CD1c-positive myeloid dendritic cell (primary cell): ENCODE measurements at regions not wholly inside any gene's neighbourhood (a gene's known extent, or its start where the extent isn't known, plus 50 kb on each side); places are given as distances from the start of the nearest gene placed in this dataset.
"Not testable (repeated sequence)": the region's sequence is repeated elsewhere in the genome, so short reads cannot be mapped to it uniquely, and the experiment has no call there.

Experiments used
- DNase-seq: peaks from one replicate; pipeline ENCODE4 v3.0.0-alpha.2; 2016; ENCODE audit errors: extremely low spot score

- no peak for DNase-seq
These were observed 304.2 kb downstream of the DNAH5 start for GRCh38 chr5:13640270-13640669.

DNA sequence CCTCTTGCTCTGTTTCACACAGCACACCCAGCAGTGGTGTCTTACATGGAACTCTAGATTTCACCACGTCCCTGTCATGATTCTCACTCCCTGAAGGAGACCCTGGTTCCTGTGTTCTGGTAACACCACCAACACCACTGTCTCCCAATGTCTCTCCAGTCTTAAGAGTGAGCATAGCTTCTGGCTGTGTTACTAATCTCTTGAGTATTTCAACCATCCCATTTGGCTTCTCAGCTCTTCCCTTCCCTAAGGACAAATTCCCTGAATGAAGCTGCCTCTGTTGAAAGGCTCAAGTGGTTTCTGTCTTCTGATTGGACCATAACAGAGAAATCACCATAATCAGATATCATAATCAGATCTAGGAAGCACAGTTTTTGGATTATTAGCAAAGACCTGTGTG is 311.8 kb downstream of the DNAH5 start:
- no peak for DNase-seq

- DNase-seq: no peak
These were observed 315.3 kb downstream of the DNAH5 start for GRCh38 chr5:13629218-13629617.

- no peak for DNase-seq
These were observed 316.6 kb downstream of the DNAH5 start for GRCh38 chr5:13627673-13628454.

GRCh38 chr5:13625616-13626198 is 318.8 kb downstream of the DNAH5 start:
- DNase-seq: no peak

- no peak for DNase-seq
These were observed 320.0 kb downstream of the DNAH5 start for GRCh38 chr5:13624283-13625074.

DNA sequence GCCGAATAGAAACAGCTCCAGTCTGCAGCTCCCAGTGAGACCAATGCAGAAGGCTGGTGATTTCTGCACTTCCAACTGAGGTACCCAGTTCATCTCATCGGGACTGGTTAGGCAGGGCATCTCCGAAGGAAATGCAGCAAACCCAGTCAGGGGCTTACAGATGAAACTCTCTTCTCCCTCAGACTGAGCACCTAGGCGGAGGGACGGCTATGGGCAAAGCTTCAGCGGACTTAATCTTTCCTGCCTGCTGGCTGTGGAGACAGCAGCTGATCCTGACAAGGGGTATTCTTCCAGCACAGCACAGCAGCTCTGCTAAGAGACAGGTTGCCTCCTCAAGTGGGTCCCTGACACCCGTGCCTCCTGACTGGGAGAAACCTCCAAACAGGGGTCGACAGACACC is 330.9 kb downstream of the DNAH5 start:
- DNase-seq: no peak

DNA sequence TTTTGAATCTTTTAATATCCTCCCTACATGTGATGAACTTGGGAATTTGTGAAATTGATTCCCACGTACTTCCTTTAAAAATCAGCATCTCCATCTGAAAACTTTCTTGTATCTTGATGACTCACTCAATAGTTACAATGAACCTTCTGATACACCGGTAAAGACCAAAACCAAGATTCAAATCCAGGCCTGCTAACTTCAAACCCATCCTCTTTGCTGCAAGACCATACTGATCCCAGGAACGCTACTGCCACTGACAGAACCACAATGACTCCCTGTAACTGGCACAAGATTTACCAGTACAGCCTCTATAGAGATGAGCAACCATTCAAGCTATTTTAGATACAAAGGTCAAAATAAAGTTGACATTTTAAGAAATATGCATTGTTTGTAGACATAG is 332.9 kb downstream of the DNAH5 start:
- DNase-seq: no peak

DNA sequence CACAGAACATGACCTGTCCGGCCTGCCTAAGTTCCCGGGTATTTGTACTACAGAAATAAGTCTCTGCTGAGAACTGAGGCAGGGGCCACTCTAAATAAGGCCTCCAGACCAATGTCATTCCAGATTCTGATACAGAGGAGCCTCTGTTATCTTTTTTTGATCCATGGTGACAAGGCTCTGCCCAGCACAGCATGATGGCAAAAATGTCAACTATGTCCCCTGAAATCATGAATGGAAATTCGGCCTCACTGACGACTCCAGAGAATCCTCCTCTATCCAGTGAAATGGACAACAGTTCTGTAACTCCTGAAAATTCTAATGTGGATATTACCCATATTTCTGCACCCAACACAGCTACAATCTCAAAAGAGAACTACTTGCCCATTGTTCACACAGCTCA is 335.0 kb downstream of the DNAH5 start:
- DNase-seq: no peak

DNA sequence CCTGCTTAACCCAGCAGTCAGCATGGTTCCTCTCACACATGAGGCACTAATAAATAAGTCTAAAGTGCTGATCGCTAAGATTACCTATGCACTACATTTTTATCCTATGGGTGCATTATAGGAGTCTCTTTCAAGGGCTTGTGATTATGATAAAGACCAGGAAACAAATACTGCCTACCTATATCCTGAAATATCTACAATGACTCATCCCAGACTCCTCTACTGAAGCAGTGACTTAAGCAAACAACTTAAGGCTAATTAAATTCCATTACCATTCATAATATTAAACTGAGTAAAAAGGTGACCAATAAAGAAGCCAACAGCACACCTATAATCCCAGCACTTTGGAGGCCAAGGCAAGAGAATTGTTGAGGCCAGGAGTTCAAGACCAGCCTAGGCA is 338.4 kb downstream of the DNAH5 start:
- DNase-seq: no peak

- no peak for DNase-seq
These were observed 343.4 kb downstream of the DNAH5 start for GRCh38 chr5:13601112-13601511.

DNA sequence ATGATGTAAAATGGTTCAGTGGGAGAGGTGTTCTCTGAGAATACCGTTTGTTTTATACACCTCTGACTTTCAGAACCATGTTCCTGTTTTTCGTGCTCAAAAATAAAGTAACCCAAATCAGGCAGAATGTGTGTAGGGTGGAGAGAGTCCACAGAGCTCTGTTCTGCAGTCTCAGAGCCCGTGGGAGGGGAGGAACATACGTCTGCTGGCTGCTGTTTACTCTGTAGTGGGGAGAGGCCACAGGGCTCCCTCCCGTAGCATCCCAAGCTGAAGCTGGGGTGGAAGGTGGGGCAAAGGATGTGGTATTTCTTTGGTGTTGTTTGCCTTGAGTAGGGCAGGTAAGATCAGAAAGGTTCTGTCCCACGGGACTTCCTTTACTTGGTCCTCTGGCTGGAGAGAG is 348.5 kb downstream of the DNAH5 start:
- DNase-seq: no peak

DNA sequence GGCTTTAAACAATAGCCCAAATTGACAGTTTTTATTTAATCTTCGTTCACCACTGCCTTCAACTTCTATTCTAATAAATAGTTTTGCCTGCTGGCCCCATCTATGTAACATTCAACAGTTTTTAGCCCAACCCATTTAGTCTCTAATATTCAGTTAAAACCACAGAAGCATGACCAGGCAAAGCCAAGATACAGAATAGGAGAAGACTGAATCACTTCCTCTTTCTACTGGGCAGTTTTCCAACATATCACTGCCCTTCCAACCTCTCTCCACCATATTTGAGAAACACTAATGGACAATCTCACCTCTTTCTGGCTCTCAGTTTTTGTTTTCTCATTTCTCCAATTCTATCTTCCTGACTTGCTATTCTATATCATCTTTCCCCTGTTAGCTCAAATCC is 352.9 kb downstream of the DNAH5 start:
- DNase-seq: peak; percentile 54

GRCh38 chr5:13585324-13585723 is 359.2 kb downstream of the DNAH5 start:
- no peak for DNase-seq

- no peak for DNase-seq
These were observed 362.6 kb downstream of the DNAH5 start for GRCh38 chr5:13581914-13582313.

DNA sequence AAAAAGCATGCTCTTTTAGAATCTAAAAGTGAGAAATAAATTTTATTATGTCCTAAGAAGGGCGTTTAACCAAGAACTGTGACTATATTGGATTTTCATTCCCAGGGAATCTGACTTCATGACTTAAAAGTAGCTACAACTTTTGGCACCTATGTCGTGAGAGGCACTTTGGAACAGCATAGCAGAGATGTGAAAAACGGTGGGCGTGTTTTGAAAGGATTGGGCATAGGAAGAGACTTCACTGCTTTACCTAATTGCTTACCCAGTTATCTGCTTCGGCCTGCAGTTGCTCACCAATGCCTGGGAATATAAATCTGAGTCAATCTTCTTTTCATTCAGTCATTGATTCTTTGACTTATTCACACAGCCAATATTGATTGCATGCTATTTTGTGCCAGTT is 363.4 kb downstream of the DNAH5 start:
- no peak for DNase-seq

- no peak for DNase-seq
These were observed 364.4 kb downstream of the DNAH5 start for GRCh38 chr5:13580058-13580457.

DNA sequence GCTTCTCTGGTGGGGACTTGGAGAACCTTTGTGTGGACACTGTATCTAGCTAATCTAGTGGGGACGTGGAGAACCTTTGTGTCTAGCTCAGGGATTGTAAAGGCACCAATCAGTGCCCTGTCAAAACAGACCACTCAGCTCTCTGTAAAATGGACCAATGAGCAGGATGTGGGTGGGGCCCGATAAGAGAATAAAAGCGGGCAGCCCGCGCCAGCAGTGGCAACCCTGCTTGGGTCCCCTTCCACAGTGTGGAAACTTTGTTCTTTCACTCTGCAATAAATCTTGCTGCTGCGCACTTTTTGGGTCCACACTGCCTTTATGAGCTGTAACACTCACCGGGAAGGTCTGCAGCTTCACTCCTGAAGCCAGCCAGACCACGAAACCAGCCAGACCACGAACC is 365.4 kb downstream of the DNAH5 start:
- DNase-seq: not testable (repeated sequence)

GRCh38 chr5:13578311-13579039 is 366.0 kb downstream of the DNAH5 start:
- not testable (repeated sequence) for DNase-seq

DNA sequence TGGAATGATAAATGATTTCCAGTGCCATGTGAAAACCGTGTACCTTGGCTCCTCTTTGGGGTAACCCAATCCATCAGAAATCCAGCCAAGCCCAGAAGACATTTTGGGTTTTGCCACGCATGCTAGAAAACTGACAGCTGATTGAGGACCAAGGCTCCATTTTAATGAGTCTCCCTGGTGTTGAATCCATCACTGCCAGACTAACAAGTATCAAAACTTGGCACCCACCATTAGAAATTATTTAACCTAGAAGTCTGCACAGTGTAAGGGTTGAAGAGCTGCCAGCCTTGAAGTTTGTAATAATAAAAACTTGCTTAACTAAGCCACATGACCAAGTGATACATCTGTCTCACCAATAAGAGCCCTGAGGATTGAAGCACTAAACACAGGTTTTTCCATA is 369.9 kb downstream of the DNAH5 start:
- no peak for DNase-seq

DNA sequence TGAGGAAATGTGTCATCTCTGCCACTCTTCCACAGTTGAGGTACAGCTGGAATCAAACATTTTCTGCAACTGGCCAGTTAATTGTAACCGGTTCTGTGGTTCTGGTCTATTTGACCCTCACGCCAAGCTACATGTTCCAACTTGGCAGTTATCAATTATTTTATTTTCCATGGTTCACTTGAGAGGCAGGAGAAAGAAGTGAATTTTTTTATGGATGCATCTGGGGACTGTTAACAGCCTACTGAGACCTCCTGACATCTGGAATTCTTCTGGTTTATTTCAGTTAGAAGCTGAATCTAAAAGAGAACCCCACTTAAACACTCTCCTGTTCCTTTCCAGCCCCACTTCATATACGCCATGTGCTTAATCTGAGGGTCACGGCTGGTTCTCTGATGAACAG is 372.3 kb downstream of the DNAH5 start:
- DNase-seq: no peak

GRCh38 chr5:13569090-13569715 is 375.3 kb downstream of the DNAH5 start:
- DNase-seq: no peak
